H9 (cell line): ENCODE measurements at regions not wholly inside any gene's neighbourhood (a gene's known extent, or its start where the extent isn't known, plus 50 kb on each side); places are given as distances from the start of the nearest gene placed in this dataset.
"Not testable (repeated sequence)": the region's sequence is repeated elsewhere in the genome, so short reads cannot be mapped to it uniquely, and the experiment has no call there.

Experiments
- DNase-seq: peaks from one replicate; pipeline ENCODE4 v3.0.0-alpha.2; 2017
- H2AFZ ChIP-seq: one replicate; pipeline ENCODE4 v1.6.1; 2013; ENCODE audit warnings: mild to moderate bottlenecking, low read length, control low read depth, moderate library complexity
- H2AK5ac ChIP-seq: 2 replicates; pipeline ENCODE4 v1.6.1; 2013; ENCODE audit warnings: low read length, control low read depth, mixed read lengths; ENCODE audit not compliant: insufficient read length
- H2BK120ac ChIP-seq: one replicate; pipeline ENCODE4 v1.6.1; 2013; ENCODE audit warnings: low read depth, mild to moderate bottlenecking, low read length, control low read depth, inconsistent platforms; ENCODE audit not compliant: poor library complexity, severe bottlenecking
- H2BK12ac ChIP-seq: 2 replicates; pipeline ENCODE4 v1.6.1; 2013; ENCODE audit warnings: low read length, control low read depth, mixed read lengths, low read depth; ENCODE audit not compliant: insufficient read length
- H2BK15ac ChIP-seq: 2 replicates; pipeline ENCODE4 v1.6.1; 2013; ENCODE audit warnings: low read depth, low read length, control low read depth
- H2BK20ac ChIP-seq: one replicate; pipeline ENCODE4 v1.6.1; 2013; ENCODE audit warnings: low read depth, mild to moderate bottlenecking, low read length, control low read depth, inconsistent platforms; ENCODE audit not compliant: poor library complexity, severe bottlenecking
- H2BK5ac ChIP-seq: 2 replicates; pipeline ENCODE4 v1.6.1; 2013; ENCODE audit warnings: low read length, control low read depth, mixed read lengths; ENCODE audit not compliant: insufficient read length
- H3K14ac ChIP-seq: 2 replicates; pipeline ENCODE4 v1.6.1; 2013; ENCODE audit warnings: low read length, control low read depth; ENCODE audit not compliant: insufficient read depth
- H3K18ac ChIP-seq: 2 replicates; pipeline ENCODE4 v1.6.1; 2013; ENCODE audit warnings: low read depth, mild to moderate bottlenecking, mixed read lengths, low read length, control low read depth; ENCODE audit not compliant: insufficient read length
- H3K23ac ChIP-seq: 2 replicates; pipeline ENCODE4 v1.6.1; 2013; ENCODE audit warnings: low read length, control low read depth, mixed read lengths, low read depth; ENCODE audit not compliant: insufficient read length
- H3K23me2 ChIP-seq: 2 replicates; pipeline ENCODE4 v1.6.1; 2013; ENCODE audit warnings: low read depth, mild to moderate bottlenecking, mixed read lengths, low read length, control low read depth; ENCODE audit not compliant: insufficient read length, poor library complexity, severe bottlenecking
- H3K27ac ChIP-seq: 2 replicates; pipeline ENCODE4 v1.5.1; 2013; ENCODE audit warnings: low read length, control low read depth, mixed read lengths, low read depth; ENCODE audit not compliant: insufficient read length
- H3K27me3 ChIP-seq: 2 replicates; pipeline ENCODE4 v1.6.1; 2013; ENCODE audit warnings: low read length, control low read depth, inconsistent platforms; ENCODE audit not compliant: insufficient read depth
- H3K4ac ChIP-seq: 2 replicates; pipeline ENCODE4 v1.6.1; 2013; ENCODE audit warnings: low read depth, mild to moderate bottlenecking, control low read depth, inconsistent platforms, low read length, moderate library complexity
- H3K4me1 ChIP-seq: 2 replicates; pipeline ENCODE4 v1.6.1; 2013; ENCODE audit warnings: low read length, control low read depth, inconsistent platforms; ENCODE audit not compliant: insufficient read depth
- H3K4me2 ChIP-seq: 2 replicates; pipeline ENCODE4 v1.6.1; 2013; ENCODE audit warnings: low read length, control low read depth, mixed read lengths; ENCODE audit not compliant: insufficient read length, insufficient read depth
- H3K56ac ChIP-seq: 2 replicates; pipeline ENCODE4 v1.6.1; 2013; ENCODE audit warnings: low read depth, mild to moderate bottlenecking, mixed read lengths, low read length, control low read depth; ENCODE audit not compliant: insufficient read length
- H3K79me1 ChIP-seq: 2 replicates; pipeline ENCODE4 v1.6.1; 2013; ENCODE audit warnings: low read depth, mild to moderate bottlenecking, moderate library complexity, low read length, control low read depth, inconsistent platforms; ENCODE audit not compliant: insufficient read depth, poor library complexity, severe bottlenecking
- H3K79me2 ChIP-seq: 2 replicates; pipeline ENCODE4 v1.6.1; 2013; ENCODE audit warnings: low read length, control low read depth, inconsistent platforms; ENCODE audit not compliant: insufficient read depth
- H3K9ac ChIP-seq: 2 replicates; pipeline ENCODE4 v1.6.1; 2013; ENCODE audit warnings: low read length, control low read depth, mixed read lengths; ENCODE audit not compliant: insufficient read length; ENCODE audit errors: extremely low read depth
- H3K9me3 ChIP-seq: one replicate; pipeline ENCODE4 v1.6.1; 2013; ENCODE audit warnings: low read depth, low read length, inconsistent platforms; ENCODE audit not compliant: control insufficient read depth
- H3T11ph ChIP-seq: one replicate; pipeline ENCODE4 v1.6.1; 2013; ENCODE audit warnings: mild to moderate bottlenecking, low read length, control low read depth, inconsistent platforms
- H4K20me1 ChIP-seq: one replicate; pipeline ENCODE4 v1.6.1; 2013; ENCODE audit not compliant: control insufficient read depth, insufficient read length, insufficient read depth
- H4K5ac ChIP-seq: 2 replicates; pipeline ENCODE4 v1.6.1; 2013; ENCODE audit warnings: low read depth, mild to moderate bottlenecking, mixed read lengths, low read length, control low read depth; ENCODE audit not compliant: insufficient read length
- H4K8ac ChIP-seq: replicated peaks from 2 replicates; pipeline ENCODE4 v1.6.1; 2013; ENCODE audit warnings: low read length, control low read depth, mixed read lengths, low read depth; ENCODE audit not compliant: insufficient read length
- H4K91ac ChIP-seq: 2 replicates; pipeline ENCODE4 v1.6.1; 2013; ENCODE audit warnings: low read depth, mild to moderate bottlenecking, moderate library complexity, mixed read lengths, low read length, control low read depth; ENCODE audit not compliant: insufficient read length
- H3K27ac Mint-ChIP-seq, 3 experiments: 2 replicates in 2 of 3; 3 replicates in 1 of 3; pipeline ENCODE4 v1.8.0; 2020 to 2021; ENCODE audit warnings: mixed read lengths in 3 of 3, mild to moderate bottlenecking in 1 of 3, moderate library complexity in 1 of 3
- H3K27me3 Mint-ChIP-seq: 2 replicates; pipeline ENCODE4 v1.8.0; 2021; ENCODE audit warnings: low read depth, mild to moderate bottlenecking, moderate library complexity, mixed read lengths
- H3K36me3 Mint-ChIP-seq, 3 experiments: 2 replicates in 2 of 3; 3 replicates in 1 of 3; pipeline ENCODE4 v1.8.0; 2020 to 2021; ENCODE audit warnings: low read depth in 3 of 3, mixed read lengths in 3 of 3; ENCODE audit not compliant: insufficient read depth in 1 of 3
- H3K4me1 Mint-ChIP-seq, 2 experiments: 2 replicates each; pipeline ENCODE4 v1.8.0; 2020; ENCODE audit warnings: mixed read lengths in 2 of 2
- H3K4me3 Mint-ChIP-seq, 2 experiments: 2 replicates in 1 of 2; 3 replicates in 1 of 2; pipeline ENCODE4 v1.8.0; 2020 to 2021; ENCODE audit warnings: mild to moderate bottlenecking in 2 of 2, mixed read lengths in 2 of 2, moderate library complexity in 1 of 2
- H3K9me3 Mint-ChIP-seq, 2 experiments: 2 replicates in 1 of 2; 3 replicates in 1 of 2; pipeline ENCODE4 v1.8.0; 2020; ENCODE audit warnings: mild to moderate bottlenecking in 2 of 2, mixed read lengths in 2 of 2, moderate library complexity in 1 of 2
- CTCF ChIP-seq: fragments of 200-600 bp; sonication (generic); conservative IDR thresholded peaks from 3 replicates; pipeline ENCODE4 v1.8.0; 2021; ENCODE audit warnings: antibody characterized with exemption, mild to moderate bottlenecking
- WGBS: extraction: QIAGEN DNeasy Blood & Tissue Kit; methylation state at CpG from one replicate; pipeline ENCODE4 v1.1.7; 2013; ENCODE audit warnings: missing lambda C conversion rate, low lambda C conversion rate, mixed read lengths; ENCODE audit not compliant: insufficient read length; ENCODE audit errors: extremely low coverage; 5-methylcytosine and 5-hydroxymethylcytosine counted together

- H4K5ac ChIP-seq, result no peak overlapping the region
- H3K9me3 ChIP-seq, result no peaks in the 10 kb centered on the region
- no peak overlapping the region for H3K18ac ChIP-seq
- H3K36me3 Mint-ChIP-seq, result no peaks in the 10 kb centered on the region
- H3K27me3 Mint-ChIP-seq, result no peaks in the 10 kb centered on the region
- H2BK15ac ChIP-seq, result no peak overlapping the region
- no peaks in the 10 kb centered on the region for H4K20me1 ChIP-seq
- no peak overlapping the region for H2AK5ac ChIP-seq
- no peak overlapping the region for H2BK12ac ChIP-seq
- H4K91ac ChIP-seq, result no peak overlapping the region
- no peak overlapping the region for H2BK5ac ChIP-seq
- no peaks in the 10 kb centered on the region for H3K23me2 ChIP-seq
- H3K14ac ChIP-seq, result no peak overlapping the region
- no peak for DNase-seq
- no peaks in the 10 kb centered on the region; a peak in 1 of 5 replicates for H3K9me3 Mint-ChIP-seq
- H3T11ph ChIP-seq, result no peak overlapping the region
- no peak overlapping the region for H3K23ac ChIP-seq
- no peaks in the 10 kb centered on the region for H3K79me1 ChIP-seq
- no peak overlapping the region for H3K4me3 Mint-ChIP-seq
- no peak overlapping the region; a peak in 1 of 7 replicates for H3K27ac Mint-ChIP-seq
- H3K9ac ChIP-seq, result no peak overlapping the region
- H2BK20ac ChIP-seq, result no peak overlapping the region
- no peak for TF ChIP-seq CTCF
- no CpG with 5 or more reads among the region's 4 CpGs for WGBS
- no peak overlapping the region for H2AFZ ChIP-seq
- peaks cover 8% of the 10 kb centered on the region; the same call in 1 of the 2 replicates for H3K4me1 ChIP-seq
- H2BK120ac ChIP-seq, result no peak overlapping the region
- H3K27me3 ChIP-seq, result no peaks in the 10 kb centered on the region
- H3K79me2 ChIP-seq, result no peaks in the 10 kb centered on the region
- H3K56ac ChIP-seq, result no peak overlapping the region
- no peak overlapping the region for H3K27ac ChIP-seq
- H4K8ac ChIP-seq, result no peak overlapping the region
- H3K4ac ChIP-seq, result no peak overlapping the region
- H3K4me1 Mint-ChIP-seq, result peaks cover 19 to 26% of the 10 kb centered on the region in 2 experiments
- no peak overlapping the region for H3K4me2 ChIP-seq
Measured at GRCh38 chr12:46657453-46658411, 168.1 kb downstream of the SLC38A4 start.

GRCh38 chr12:46655984-46656383 is 169.8 kb downstream of the SLC38A4 start:
- not testable (repeated sequence) for H3T11ph ChIP-seq

More at GRCh38 chr12:46655984-46656383, 169.8 kb downstream of the SLC38A4 start:
- H3K4me3 Mint-ChIP-seq, H3K9ac ChIP-seq, H3K18ac ChIP-seq, H2BK12ac ChIP-seq, H3K4me1 ChIP-seq, DNase-seq, H2AFZ ChIP-seq, H3K23ac ChIP-seq, H4K91ac ChIP-seq, H2AK5ac ChIP-seq, H4K20me1 ChIP-seq, H2BK15ac ChIP-seq, H3K4ac ChIP-seq, H3K36me3 Mint-ChIP-seq, H3K27ac Mint-ChIP-seq, H3K23me2 ChIP-seq, H2BK5ac ChIP-seq, H3K14ac ChIP-seq, H3K79me2 ChIP-seq, H2BK20ac ChIP-seq, H3K27me3 Mint-ChIP-seq, H3K27ac ChIP-seq, H3K27me3 ChIP-seq, H3K79me1 ChIP-seq, H2BK120ac ChIP-seq, H3K4me2 ChIP-seq, H4K8ac ChIP-seq, H4K5ac ChIP-seq, H3K9me3 Mint-ChIP-seq, H3K56ac ChIP-seq, H3K9me3 ChIP-seq: not testable (repeated sequence)
- no CpG with 5 or more reads among the region's 3 CpGs for WGBS
- H3K4me1 Mint-ChIP-seq, result peaks cover 18 to 21% of the 10 kb centered on the region in 2 experiments
